ENCODE measurements at regions not wholly inside any gene's neighbourhood (a gene's known extent, or its start where the extent isn't known, plus 50 kb on each side); places are given as distances from the start of the nearest gene placed in this dataset.
"Not testable (repeated sequence)": the region's sequence is repeated elsewhere in the genome, so short reads cannot be mapped to it uniquely, and the experiment has no call there.

- POLR2A ChIA-PET, result no interaction called here
Measured at GRCh38 chr6:115539531-115539930, 521.2 kb downstream of the FRK start.

GRCh38 chr6:115524821-115525220 is 535.9 kb downstream of the FRK start:
- intact Hi-C loops (cut with micrococcal nuclease), result no loop called here
- DNase-seq (no peak), ATAC-seq (no peak)
- no peak overlapping the region for H3K27ac ChIP-seq (ENCODE audit: low read depth, low read length)
- ChIA-PET CTCF (no interaction called here), POLR2A (no interaction called here)
- H3K36me3 ChIP-seq (ENCODE audit: control insufficient read depth in 2 of 3, insufficient read depth in 3 of 3, low read length in 3 of 3), result no peaks in the 10 kb centered on the region
- H3K4me3 Mint-ChIP-seq, result no peak overlapping the region
- H3K9me3 ChIP-seq (ENCODE audit: control insufficient read depth in 2 of 3, low read length in 3 of 3), result no peaks in the 10 kb centered on the region
- no peaks in the 10 kb centered on the region for H3K27me3 ChIP-seq (ENCODE audit: control insufficient read depth in 2 of 2, insufficient read depth in 2 of 2, low read length in 2 of 2)
- no peaks in the 10 kb centered on the region for H3K4me1 ChIP-seq (ENCODE audit: control insufficient read depth in 2 of 2, insufficient read depth in 2 of 2, low read length in 2 of 2)
- H3K9me3 Mint-ChIP-seq, result peaks cover 0 to 26% (median 11%) of the 10 kb centered on the region in 11 donors
- peaks cover 0 to 4% (median 0%) of the 10 kb centered on the region in 5 donors for H3K36me3 Mint-ChIP-seq
- no peaks in the 10 kb centered on the region for H3K27me3 Mint-ChIP-seq
- H3K27ac Mint-ChIP-seq, result no peak overlapping the region
- no peak overlapping the region for H3K4me3 ChIP-seq (ENCODE audit: low read length)
- no peaks in the 10 kb centered on the region for H3K4me1 Mint-ChIP-seq

More at GRCh38 chr6:115539531-115539930, 521.2 kb downstream of the FRK start:
- Histone ChIP-seq H3K27ac (ENCODE audit: low read depth, low read length) (no peak overlapping the region), H3K4me1 (ENCODE audit: control insufficient read depth in 2 of 2, insufficient read depth in 2 of 2, low read length in 2 of 2) (no peaks in the 10 kb centered on the region), H3K27me3 (ENCODE audit: control insufficient read depth in 2 of 2, insufficient read depth in 2 of 2, low read length in 2 of 2) (no peaks in the 10 kb centered on the region), H3K4me3 (ENCODE audit: low read length) (no peak overlapping the region), H3K36me3 (ENCODE audit: control insufficient read depth in 2 of 3, insufficient read depth in 3 of 3, low read length in 3 of 3) (no peaks in the 10 kb centered on the region), H3K9me3 (ENCODE audit: control insufficient read depth in 2 of 3, low read length in 3 of 3) (no peaks in the 10 kb centered on the region)
- Mint-ChIP-seq H3K36me3 (no peaks in the 10 kb centered on the region), H3K4me1 (no peaks in the 10 kb centered on the region), H3K9me3 (peaks cover 0 to 14% (median 4%) of the 10 kb centered on the region in 11 donors), H3K27ac (no peak overlapping the region), H3K4me3 (no peak overlapping the region), H3K27me3 (no peaks in the 10 kb centered on the region)
- CTCF ChIA-PET, result no interaction called here
- DNase-seq (no peak), ATAC-seq (no peak)
- intact Hi-C loops (cut with micrococcal nuclease), result no loop called here

- peaks cover 0 to 41% (median 22%) of the 10 kb centered on the region in 11 donors for H3K9me3 Mint-ChIP-seq
- H3K4me1 ChIP-seq (ENCODE audit: control insufficient read depth in 2 of 2, insufficient read depth in 2 of 2, low read length in 2 of 2); H3K4me3 ChIP-seq (ENCODE audit: low read length); H3K27ac Mint-ChIP-seq; H3K27ac ChIP-seq (ENCODE audit: low read depth, low read length); H3K27me3 Mint-ChIP-seq; H3K4me3 Mint-ChIP-seq; H3K4me1 Mint-ChIP-seq; H3K36me3 Mint-ChIP-seq; ATAC-seq; POLR2A ChIA-PET; H3K9me3 ChIP-seq (ENCODE audit: control insufficient read depth in 2 of 3, low read length in 3 of 3); DNase-seq; H3K27me3 ChIP-seq (ENCODE audit: control insufficient read depth in 2 of 2, insufficient read depth in 2 of 2, low read length in 2 of 2); H3K36me3 ChIP-seq (ENCODE audit: control insufficient read depth in 2 of 3, insufficient read depth in 3 of 3, low read length in 3 of 3); intact Hi-C loops (cut with micrococcal nuclease); CTCF ChIA-PET: not testable (repeated sequence)
Measured at GRCh38 chr6:115521747-115522146, 538.9 kb downstream of the FRK start.

- ChIA-PET POLR2A (no interaction called here), CTCF (no interaction called here)
- DNase-seq, result no peak
Measured at GRCh38 chr6:115514656-115515055, 546.0 kb downstream of the FRK start.

GRCh38 chr6:115512923-115513322 is 547.8 kb downstream of the FRK start:
- Mint-ChIP-seq H3K9me3 (peaks cover 0 to 11% (median 3%) of the 10 kb centered on the region in 11 donors), H3K27ac (no peak overlapping the region), H3K36me3 (no peaks in the 10 kb centered on the region), H3K27me3 (no peaks in the 10 kb centered on the region), H3K4me1 (no peaks in the 10 kb centered on the region), H3K4me3 (no peak overlapping the region)
- Histone ChIP-seq H3K27ac (ENCODE audit: low read depth, low read length) (no peak overlapping the region), H3K4me1 (ENCODE audit: control insufficient read depth in 2 of 2, insufficient read depth in 2 of 2, low read length in 2 of 2) (no peaks in the 10 kb centered on the region), H3K36me3 (ENCODE audit: control insufficient read depth in 2 of 3, insufficient read depth in 3 of 3, low read length in 3 of 3) (no peaks in the 10 kb centered on the region), H3K9me3 (ENCODE audit: control insufficient read depth in 2 of 3, low read length in 3 of 3) (no peaks in the 10 kb centered on the region), H3K4me3 (ENCODE audit: low read length) (no peak overlapping the region), H3K27me3 (ENCODE audit: control insufficient read depth in 2 of 2, insufficient read depth in 2 of 2, low read length in 2 of 2) (no peaks in the 10 kb centered on the region)
- CTCF ChIA-PET, result no interaction called here
- no peak for DNase-seq
- POLR2A ChIA-PET, result no interaction called here
- ATAC-seq, result no peak
- intact Hi-C loops (cut with micrococcal nuclease), result no loop called here

More at GRCh38 chr6:115514656-115515055, 546.0 kb downstream of the FRK start:
- H3K9me3 Mint-ChIP-seq, result peaks cover 0 to 18% (median 11%) of the 10 kb centered on the region in 11 donors
- Histone ChIP-seq H3K27ac (ENCODE audit: low read depth, low read length) (no peak overlapping the region), H3K4me1 (ENCODE audit: control insufficient read depth in 2 of 2, insufficient read depth in 2 of 2, low read length in 2 of 2) (no peaks in the 10 kb centered on the region), H3K9me3 (ENCODE audit: control insufficient read depth in 2 of 3, low read length in 3 of 3) (no peaks in the 10 kb centered on the region), H3K36me3 (ENCODE audit: control insufficient read depth in 2 of 3, insufficient read depth in 3 of 3, low read length in 3 of 3) (no peaks in the 10 kb centered on the region), H3K4me3 (ENCODE audit: low read length) (no peak overlapping the region), H3K27me3 (ENCODE audit: control insufficient read depth in 2 of 2, insufficient read depth in 2 of 2, low read length in 2 of 2) (no peaks in the 10 kb centered on the region)
- no peaks in the 10 kb centered on the region for H3K4me1 Mint-ChIP-seq
- no peak overlapping the region for H3K27ac Mint-ChIP-seq
- H3K27me3 Mint-ChIP-seq, result no peaks in the 10 kb centered on the region
- ATAC-seq, result no peak
- no peak overlapping the region for H3K4me3 Mint-ChIP-seq
- H3K36me3 Mint-ChIP-seq, result peaks cover 0 to 4% (median 0%) of the 10 kb centered on the region in 5 donors
- intact Hi-C loops (cut with micrococcal nuclease), result no loop called here

GRCh38 chr6:115511771-115512170 is 548.9 kb downstream of the FRK start:
- Histone ChIP-seq H3K4me3 (ENCODE audit: low read length) (no peak overlapping the region), H3K36me3 (ENCODE audit: control insufficient read depth in 2 of 3, insufficient read depth in 3 of 3, low read length in 3 of 3) (no peaks in the 10 kb centered on the region), H3K27ac (ENCODE audit: low read depth, low read length) (no peak overlapping the region), H3K27me3 (ENCODE audit: control insufficient read depth in 2 of 2, insufficient read depth in 2 of 2, low read length in 2 of 2) (no peaks in the 10 kb centered on the region), H3K9me3 (ENCODE audit: control insufficient read depth in 2 of 3, low read length in 3 of 3) (no peaks in the 10 kb centered on the region), H3K4me1 (ENCODE audit: control insufficient read depth in 2 of 2, insufficient read depth in 2 of 2, low read length in 2 of 2) (no peaks in the 10 kb centered on the region)
- no peaks in the 10 kb centered on the region for H3K27me3 Mint-ChIP-seq
- intact Hi-C loops (cut with micrococcal nuclease), result no loop called here
- no peak for DNase-seq
- POLR2A ChIA-PET, result no interaction called here
- no peak overlapping the region for H3K4me3 Mint-ChIP-seq
- CTCF ChIA-PET, result no interaction called here
- H3K4me1 Mint-ChIP-seq, result no peaks in the 10 kb centered on the region
- no peak overlapping the region for H3K27ac Mint-ChIP-seq
- no peak for ATAC-seq
- H3K36me3 Mint-ChIP-seq, result no peaks in the 10 kb centered on the region
- H3K9me3 Mint-ChIP-seq, result peaks cover 0 to 6% (median 0%) of the 10 kb centered on the region in 11 donors

GRCh38 chr6:115502432-115502831 is 558.3 kb downstream of the FRK start:
- H3K36me3 Mint-ChIP-seq; H3K27ac Mint-ChIP-seq; H3K4me1 Mint-ChIP-seq; H3K36me3 ChIP-seq (ENCODE audit: control insufficient read depth in 2 of 3, insufficient read depth in 3 of 3, low read length in 3 of 3); H3K4me1 ChIP-seq (ENCODE audit: control insufficient read depth in 2 of 2, insufficient read depth in 2 of 2, low read length in 2 of 2); H3K9me3 ChIP-seq (ENCODE audit: control insufficient read depth in 2 of 3, low read length in 3 of 3); intact Hi-C loops (cut with micrococcal nuclease); H3K27ac ChIP-seq (ENCODE audit: low read depth, low read length); H3K27me3 Mint-ChIP-seq; DNase-seq; H3K4me3 ChIP-seq (ENCODE audit: low read length); CTCF ChIA-PET; H3K27me3 ChIP-seq (ENCODE audit: control insufficient read depth in 2 of 2, insufficient read depth in 2 of 2, low read length in 2 of 2); POLR2A ChIA-PET; H3K4me3 Mint-ChIP-seq; ATAC-seq: not testable (repeated sequence)
- H3K9me3 Mint-ChIP-seq, result peaks cover 0 to 16% (median 2%) of the 10 kb centered on the region in 11 donors

Measured in naive thymus-derived CD4-positive, alpha-beta T cell (primary cell).